Spleen (tissue), 11 donors: ENCODE measurements at regions not wholly inside any gene's neighbourhood (a gene's known extent, or its start where the extent isn't known, plus 50 kb on each side); places are given as distances from the start of the nearest gene placed in this dataset.
"Not testable (repeated sequence)": the region's sequence is repeated elsewhere in the genome, so short reads cannot be mapped to it uniquely, and the experiment has no call there.

Experiments
- DNase-seq: peaks from one replicate; pipeline ENCODE4 v3.0.0-alpha.2; 2020
- H3K27ac ChIP-seq, 8 donors: fragments of 200-600 bp; sonication (generic) in 7 of 8; 1 replicate in 4 of 8; 2 replicates in 4 of 8; pipeline versions ENCODE4 v1.5.0 to v1.8.0; 2016 to 2021; ENCODE audit warnings: inconsistent platforms in 4 of 8, mild to moderate bottlenecking in 4 of 8, moderate library complexity in 1 of 8
- H3K27me3 ChIP-seq, 7 donors: fragments of 200-600 bp; sonication (generic) in 6 of 7; replicated peaks in 1 of 7; 1 replicate in 4 of 7; 2 replicates in 3 of 7; pipeline versions ENCODE4 v1.5.0 to v1.8.0; 2016 to 2021; ENCODE audit warnings: inconsistent platforms in 3 of 7, mild to moderate bottlenecking in 1 of 7
- H3K36me3 ChIP-seq, 6 donors: fragments of 200-600 bp; sonication (generic) in 5 of 6; 1 replicate in 4 of 6; 2 replicates in 2 of 6; pipeline versions ENCODE4 v1.5.0 to v1.8.0; 2016 to 2021; ENCODE audit warnings: inconsistent platforms in 2 of 6
- H3K4me1 ChIP-seq, 6 donors: fragments of 200-600 bp; sonication (generic) in 5 of 6; 1 replicate in 3 of 6; 2 replicates in 3 of 6; pipeline versions ENCODE4 v1.5.0 to v1.8.0; 2016 to 2021; ENCODE audit warnings: inconsistent platforms in 3 of 6
- H3K4me3 ChIP-seq, 8 donors: fragments of 200-600 bp; sonication (generic) in 7 of 8; 1 replicate in 4 of 8; 2 replicates in 4 of 8; pipeline versions ENCODE4 v1.5.0 to v1.8.0; 2016 to 2021; ENCODE audit warnings: inconsistent platforms in 4 of 8, mild to moderate bottlenecking in 4 of 8, moderate library complexity in 2 of 8
- H3K9me3 ChIP-seq, 8 donors: fragments of 200-600 bp; sonication (generic) in 7 of 8; 1 replicate in 4 of 8; 2 replicates in 4 of 8; pipeline versions ENCODE4 v1.5.0 to v1.8.0; 2016 to 2021; ENCODE audit warnings: inconsistent platforms in 4 of 8
- CTCF ChIP-seq, 11 experiments: fragments of 200-600 bp in 7 of 11; fragments of 450-650 bp in 4 of 11; sonication (generic) in 4 of 11; IDR thresholded peaks in 8 of 11; conservative IDR thresholded peaks in 3 of 11; 1 replicate in 7 of 11; 2 replicates in 4 of 11; pipeline versions ENCODE4 v1.4.0 to v1.8.0; 2016 to 2021; ENCODE audit warnings: antibody characterized with exemption in 11 of 11, inconsistent platforms in 4 of 11, mild to moderate bottlenecking in 1 of 11
- POLR2A ChIP-seq, 3 donors: fragments of 450-650 bp; IDR thresholded peaks; one replicate each; pipeline ENCODE4 v1.5.1; 2017; ENCODE audit warnings: antibody characterized with exemption in 3 of 3, mild to moderate bottlenecking in 1 of 3
- POLR2AphosphoS5 ChIP-seq, 3 donors: sonication (generic); formaldehyde crosslinking; IDR thresholded peaks; one replicate each; pipeline ENCODE4 v1.5.1; 2017; ENCODE audit warnings: antibody characterized with exemption in 3 of 3
- WGBS, 5 donors: extraction: QIAGEN DNeasy Blood & Tissue Kit in 3 of 5; methylation state at CpG; one replicate each; pipeline versions ENCODE4 v1.1.5 to v1.1.7; 2013 to 2018; 5-methylcytosine and 5-hydroxymethylcytosine counted together
- intact Hi-C: fragments of 100-400 bp; cut with DNase I; formaldehyde crosslinking; loops from one replicate; pipeline ENCODE4 v1.15.0; 2023; ENCODE audit warnings: low total_unique reads
- donor health status: healthy with polysubstance abuse.
- donor health status: DM: no; HTN: no; CAD: no; lungs with moderate emphysema.
- donor health status: DM: no; HTN: no; CAD: no.
- donor health status: Bipolar disorder and iron deficiency.
- donor health status: healthy.
- donor health status: DM: no; HTN: no; CAD: no.
- donor health status: DM: yes; HTN: yes; CAD: no.

- Histone ChIP-seq H3K27ac (no peak overlapping the region), H3K4me1 (no peaks in the 10 kb centered on the region), H3K4me3 (no peak overlapping the region), H3K36me3 (no peaks in the 10 kb centered on the region), H3K9me3 (no peaks in the 10 kb centered on the region), H3K27me3 (no peaks in the 10 kb centered on the region)
- TF ChIP-seq CTCF (IDR thresholded peaks at IDR 0.05 in 8 of 11, conservative IDR thresholded peaks at IDR 0.05 in 3 of 11) (no peak), POLR2A (IDR thresholded peaks at IDR 0.05) (no peak), POLR2AphosphoS5 (IDR thresholded peaks at IDR 0.05) (no peak)
- intact Hi-C loops: no loop called here
- no peak for DNase-seq
Measured at GRCh38 chr5:42090162-42090561, 165.1 kb downstream of the FBXO4 start.

- WGBS, 5 donors: 75 to 83% (median 77%) methylated on average over 5 of the region's 5 CpGs
- H3K4me3 ChIP-seq, H3K4me1 ChIP-seq, H3K36me3 ChIP-seq, H3K27me3 ChIP-seq, intact Hi-C loops, H3K27ac ChIP-seq, DNase-seq: not testable (repeated sequence)
- peaks cover 0 to 29% (median 11%) of the 10 kb centered on the region in 8 donors for H3K9me3 ChIP-seq
Measured at GRCh38 chr5:42099846-42100245, 174.8 kb downstream of the FBXO4 start.

- no peak overlapping the region for H3K27ac ChIP-seq
- intact Hi-C loops: no loop called here
- H3K4me1 ChIP-seq: no peaks in the 10 kb centered on the region
- no peak for TF ChIP-seq POLR2AphosphoS5 (IDR thresholded peaks at IDR 0.05)
- no peak for TF ChIP-seq POLR2A (IDR thresholded peaks at IDR 0.05)
- no peak for TF ChIP-seq CTCF (IDR thresholded peaks at IDR 0.05 in 8 of 11, conservative IDR thresholded peaks at IDR 0.05 in 3 of 11)
- no peaks in the 10 kb centered on the region for H3K27me3 ChIP-seq
- H3K36me3 ChIP-seq: no peaks in the 10 kb centered on the region
- peaks cover 0 to 27% (median 12%) of the 10 kb centered on the region in 8 donors for H3K9me3 ChIP-seq
- no peak for DNase-seq
- H3K4me3 ChIP-seq: no peak overlapping the region
Measured at GRCh38 chr5:42108468-42108867, 183.4 kb downstream of the FBXO4 start.

- Histone ChIP-seq H3K27me3 (no peaks in the 10 kb centered on the region), H3K27ac (no peak overlapping the region), H3K36me3 (no peaks in the 10 kb centered on the region), H3K9me3 (peaks cover 0 to 27% (median 12%) of the 10 kb centered on the region in 8 donors), H3K4me3 (no peak overlapping the region), H3K4me1 (no peaks in the 10 kb centered on the region)
- no peak for DNase-seq
- intact Hi-C loops: no loop called here
- 63 to 74% (median 73%) methylated on average over 3 of the region's 3 CpGs for whole genome bisulfite sequencing, 5 donors
- no peak for TF ChIP-seq CTCF (IDR thresholded peaks at IDR 0.05 in 8 of 11, conservative IDR thresholded peaks at IDR 0.05 in 3 of 11)
- no peak for TF ChIP-seq POLR2AphosphoS5 (IDR thresholded peaks at IDR 0.05)
- TF ChIP-seq POLR2A (IDR thresholded peaks at IDR 0.05): no peak
Measured at GRCh38 chr5:42109006-42109572, 184.0 kb downstream of the FBXO4 start.

GRCh38 chr5:42115721-42116120 lies 190.6 kb downstream of the FBXO4 start:
- H3K36me3 ChIP-seq, H3K4me3 ChIP-seq, DNase-seq, intact Hi-C loops, H3K27ac ChIP-seq, H3K4me1 ChIP-seq, H3K27me3 ChIP-seq: not testable (repeated sequence)
- H3K9me3 ChIP-seq: peaks cover 0 to 11% (median 3%) of the 10 kb centered on the region in 8 donors
- 77 to 95% (median 86%) methylated on average over 3 of the region's 3 CpGs for WGBS, 5 donors
